Glutamatergic neuron (in vitro differentiated cells): ENCODE measurements at regions not wholly inside any gene's neighbourhood (a gene's known extent, or its start where the extent isn't known, plus 50 kb on each side); places are given as distances from the start of the nearest gene placed in this dataset.

Experiments
- DNase-seq: peaks from one replicate; pipeline ENCODE4 v3.0.0; 2022
- H3K27ac Mint-ChIP-seq: one replicate; pipeline ENCODE4 v1.8.0; 2020; ENCODE audit warnings: mild to moderate bottlenecking, mixed read lengths, inconsistent platforms; ENCODE audit not compliant: unreplicated experiment
- H3K27me3 Mint-ChIP-seq: one replicate; pipeline ENCODE4 v1.8.0; 2020; ENCODE audit warnings: mild to moderate bottlenecking, moderate library complexity, mixed read lengths, inconsistent platforms; ENCODE audit not compliant: unreplicated experiment
- H3K36me3 Mint-ChIP-seq: one replicate; pipeline ENCODE4 v1.8.0; 2020; ENCODE audit warnings: mild to moderate bottlenecking, mixed read lengths, inconsistent platforms; ENCODE audit not compliant: unreplicated experiment
- H3K4me1 Mint-ChIP-seq: one replicate; pipeline ENCODE4 v1.8.0; 2020; ENCODE audit warnings: mild to moderate bottlenecking, low read depth, mixed read lengths, inconsistent platforms; ENCODE audit not compliant: unreplicated experiment
- H3K4me3 Mint-ChIP-seq: one replicate; pipeline ENCODE4 v1.8.0; 2020; ENCODE audit warnings: mild to moderate bottlenecking, mixed read lengths, inconsistent platforms; ENCODE audit not compliant: unreplicated experiment
- H3K9me3 Mint-ChIP-seq: one replicate; pipeline ENCODE4 v1.8.0; 2020; ENCODE audit warnings: mild to moderate bottlenecking, moderate library complexity, mixed read lengths, inconsistent platforms; ENCODE audit not compliant: unreplicated experiment
- TF ChIP-seq, protein P1 (sequence below): fragments of 200-600 bp; sonication (generic); IDR thresholded peaks from one replicate; pipeline ENCODE4 v1.5.0; 2021; ENCODE audit not compliant: partially characterized antibody, unreplicated experiment

GRCh38 chr12:25645427-25645826 is 92.3 kb upstream of the LMNTD1 start:
- Mint-ChIP-seq H3K4me1 (no peaks in the 10 kb centered on the region), H3K36me3 (no peaks in the 10 kb centered on the region), H3K9me3 (peaks cover 9% of the 10 kb centered on the region), H3K4me3 (no peak overlapping the region), H3K27ac (no peak overlapping the region), H3K27me3 (peaks cover 3% of the 10 kb centered on the region)
- no peak for DNase-seq
- TF ChIP-seq, protein P1, sequence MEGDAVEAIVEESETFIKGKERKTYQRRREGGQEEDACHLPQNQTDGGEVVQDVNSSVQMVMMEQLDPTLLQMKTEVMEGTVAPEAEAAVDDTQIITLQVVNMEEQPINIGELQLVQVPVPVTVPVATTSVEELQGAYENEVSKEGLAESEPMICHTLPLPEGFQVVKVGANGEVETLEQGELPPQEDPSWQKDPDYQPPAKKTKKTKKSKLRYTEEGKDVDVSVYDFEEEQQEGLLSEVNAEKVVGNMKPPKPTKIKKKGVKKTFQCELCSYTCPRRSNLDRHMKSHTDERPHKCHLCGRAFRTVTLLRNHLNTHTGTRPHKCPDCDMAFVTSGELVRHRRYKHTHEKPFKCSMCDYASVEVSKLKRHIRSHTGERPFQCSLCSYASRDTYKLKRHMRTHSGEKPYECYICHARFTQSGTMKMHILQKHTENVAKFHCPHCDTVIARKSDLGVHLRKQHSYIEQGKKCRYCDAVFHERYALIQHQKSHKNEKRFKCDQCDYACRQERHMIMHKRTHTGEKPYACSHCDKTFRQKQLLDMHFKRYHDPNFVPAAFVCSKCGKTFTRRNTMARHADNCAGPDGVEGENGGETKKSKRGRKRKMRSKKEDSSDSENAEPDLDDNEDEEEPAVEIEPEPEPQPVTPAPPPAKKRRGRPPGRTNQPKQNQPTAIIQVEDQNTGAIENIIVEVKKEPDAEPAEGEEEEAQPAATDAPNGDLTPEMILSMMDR = no peak

DNA sequence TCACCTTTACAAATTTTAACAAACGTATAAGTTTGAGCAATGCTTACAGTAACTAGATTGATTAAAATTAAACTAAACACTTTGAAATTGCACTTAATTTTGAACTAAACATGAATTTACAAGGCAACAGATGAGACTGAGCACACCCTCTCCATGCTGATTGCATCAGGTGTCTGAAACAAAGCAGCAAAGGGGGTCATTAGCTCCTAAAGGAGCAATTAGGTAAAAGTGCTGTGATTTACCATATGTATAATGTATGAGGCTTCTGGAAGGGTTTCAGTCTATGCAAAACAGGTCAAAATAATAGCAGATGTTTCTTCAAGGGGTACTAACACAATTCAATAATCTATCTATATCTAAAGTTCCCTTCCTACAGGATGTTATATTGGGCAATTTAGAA is 98.8 kb upstream of the LMNTD1 start:
- peaks cover 8% of the 10 kb centered on the region for H3K9me3 Mint-ChIP-seq

DNA sequence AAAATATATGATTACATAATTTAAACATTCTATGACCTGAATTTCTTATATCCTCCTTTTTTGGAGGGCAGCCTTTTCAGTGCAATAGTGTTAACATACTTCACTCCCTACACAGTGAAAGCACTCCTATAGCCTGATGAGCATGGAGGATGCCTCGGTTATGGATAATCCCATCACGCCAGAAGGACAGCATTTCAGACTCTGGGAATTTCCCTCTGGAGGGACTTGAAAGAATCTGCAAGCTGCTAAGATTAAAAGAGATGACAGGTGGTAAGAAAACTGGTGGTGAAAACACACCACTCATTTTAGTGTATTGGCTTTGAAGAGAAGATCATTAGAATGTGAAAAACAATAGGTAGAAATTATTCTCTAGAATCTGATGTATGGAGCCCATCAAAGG is 99.3 kb upstream of the LMNTD1 start:
- H3K4me1 Mint-ChIP-seq = peaks cover 35% of the 10 kb centered on the region
- peak overlapping the region; percentile 94 for H3K27ac Mint-ChIP-seq
- H3K27me3 Mint-ChIP-seq = peaks cover 2% of the 10 kb centered on the region
- peak overlapping the region; percentile 31 for H3K4me3 Mint-ChIP-seq
- H3K36me3 Mint-ChIP-seq = peaks cover under 1% of the 10 kb centered on the region
- TF ChIP-seq, protein P1 = no peak
- no peak for DNase-seq
- H3K9me3 Mint-ChIP-seq = peaks cover 8% of the 10 kb centered on the region

More for the DNA sequence above, 98.8 kb upstream of the LMNTD1 start:
- Mint-ChIP-seq H3K27ac (peak overlapping the region; percentile 94), H3K27me3 (peaks cover 2% of the 10 kb centered on the region), H3K4me1 (peaks cover 32% of the 10 kb centered on the region), H3K4me3 (peak overlapping the region; percentile 18), H3K36me3 (no peaks in the 10 kb centered on the region)
- DNase-seq = no peak
- TF ChIP-seq, protein P1 = no peak

GRCh38 chr12:25653487-25654175 is 100.5 kb upstream of the LMNTD1 start:
- Mint-ChIP-seq H3K9me3 (peaks cover 12% of the 10 kb centered on the region), H3K27me3 (peaks cover 4% of the 10 kb centered on the region), H3K4me3 (peak overlapping the region; percentile 36), H3K4me1 (peaks cover 44% of the 10 kb centered on the region), H3K27ac (peak overlapping the region; percentile 94), H3K36me3 (peaks cover 7% of the 10 kb centered on the region)
- TF ChIP-seq, protein P1 = no peak
- no peak for DNase-seq

DNA sequence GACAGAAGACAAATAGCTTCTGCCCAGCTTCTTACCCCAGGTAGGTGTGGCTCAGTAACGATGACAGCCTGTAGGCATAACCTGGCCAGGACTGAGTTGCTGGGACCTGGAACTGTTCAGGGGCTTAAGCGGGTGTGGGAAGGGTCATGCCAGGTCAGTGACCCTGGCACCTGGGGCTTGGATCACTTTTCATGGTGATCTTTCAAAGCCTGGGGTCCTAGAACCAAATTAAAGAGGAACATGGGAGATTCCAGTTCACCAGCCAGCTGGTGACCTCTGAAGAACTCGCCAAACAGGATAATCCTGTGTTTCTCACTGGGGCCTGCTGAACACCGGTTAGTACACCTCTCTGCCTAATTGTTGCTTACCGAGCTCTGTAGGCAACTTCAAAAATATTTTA is 102.6 kb upstream of the LMNTD1 start:
- Mint-ChIP-seq H3K27me3 (peaks cover 4% of the 10 kb centered on the region), H3K4me3 (no peak overlapping the region), H3K9me3 (peaks cover 12% of the 10 kb centered on the region), H3K27ac (no peak overlapping the region), H3K4me1 (peaks cover 45% of the 10 kb centered on the region), H3K36me3 (peaks cover 7% of the 10 kb centered on the region)
- DNase-seq = no peak
- TF ChIP-seq, protein P1 = no peak
